MM.1S (cell line): ENCODE measurements at regions not wholly inside any gene's neighbourhood (a gene's known extent, or its start where the extent isn't known, plus 50 kb on each side); places are given as distances from the start of the nearest gene placed in this dataset.
A peak's percentile ranks its signal among the peaks of the same experiment; 100 is the strongest.

Experiments used
- DNase-seq: peaks from one replicate; pipeline ENCODE4 v3.0.0-alpha.2; 2015
- H2AFZ ChIP-seq: fragments of 300-600 bp; sonication (generic); 2 replicates; pipeline ENCODE4 v1.6.0; 2016; ENCODE audit warnings: antibody characterized with exemption, low read length
- H3F3A ChIP-seq: fragments of 300-600 bp; sonication (generic); 2 replicates; pipeline ENCODE4 v1.6.1; 2016; ENCODE audit warnings: mild to moderate bottlenecking, antibody characterized with exemption, low read length, moderate library complexity, mixed read lengths; ENCODE audit not compliant: insufficient read depth
- H3K27ac ChIP-seq: fragments of 300-600 bp; sonication (generic); 2 replicates; pipeline ENCODE4 v1.5.1; 2016; ENCODE audit warnings: mild to moderate bottlenecking, low read length
- H3K27me3 ChIP-seq: fragments of 300-600 bp; sonication (generic); replicated peaks from 2 replicates; pipeline ENCODE4 v1.6.0; 2016; ENCODE audit warnings: low read length; ENCODE audit not compliant: insufficient read depth
- H3K36me3 ChIP-seq: fragments of 300-600 bp; sonication (generic); replicated peaks from 2 replicates; pipeline ENCODE4 v1.6.1; 2016; ENCODE audit warnings: mild to moderate bottlenecking, low read length, mixed read lengths; ENCODE audit not compliant: insufficient read depth
- H3K4me1 ChIP-seq: fragments of 300-600 bp; sonication (generic); 2 replicates; pipeline ENCODE4 v1.6.1; 2016; ENCODE audit warnings: low read length, mixed read lengths
- H3K4me2 ChIP-seq: fragments of 300-600 bp; sonication (generic); 2 replicates; pipeline ENCODE4 v1.6.0; 2016; ENCODE audit warnings: low read depth, low read length
- H3K4me3 ChIP-seq: fragments of 300-600 bp; sonication (generic); 2 replicates; pipeline ENCODE4 v1.5.1; 2016; ENCODE audit warnings: low read length, mixed read lengths
- H3K79me2 ChIP-seq: fragments of 300-600 bp; sonication (generic); 2 replicates; pipeline ENCODE4 v1.6.1; 2016; ENCODE audit warnings: mixed run types, low read length, mixed read lengths
- H3K9ac ChIP-seq: fragments of 300-600 bp; sonication (generic); 2 replicates; pipeline ENCODE4 v1.6.1; 2016; ENCODE audit warnings: low read length, mixed read lengths
- H3K9me2 ChIP-seq: fragments of 300-600 bp; sonication (generic); replicated peaks from 2 replicates; pipeline ENCODE4 v1.6.1; 2016; ENCODE audit warnings: mild to moderate bottlenecking, low read length, mixed read lengths; ENCODE audit not compliant: insufficient read depth
- H3K9me3 ChIP-seq: fragments of 300-600 bp; sonication (generic); replicated peaks from 2 replicates; pipeline ENCODE4 v1.6.1; 2016; ENCODE audit warnings: mild to moderate bottlenecking, low read length, mixed read lengths; ENCODE audit not compliant: insufficient read depth
- H4K20me1 ChIP-seq: fragments of 300-600 bp; sonication (generic); 2 replicates; pipeline ENCODE4 v1.6.1; 2016; ENCODE audit warnings: mild to moderate bottlenecking, low read length, moderate library complexity, mixed read lengths; ENCODE audit not compliant: insufficient read depth
- EZH2 ChIP-seq: fragments of 300-600 bp; sonication (generic); optimal IDR thresholded peaks from 2 replicates; pipeline ENCODE3; 2017; ENCODE audit warnings: low read depth, mild to moderate bottlenecking, antibody characterized with exemption, low read length, mixed read lengths
- EZH2phosphoT487 ChIP-seq: fragments of 300-600 bp; sonication (generic); IDR thresholded peaks from 2 replicates; pipeline ENCODE4 v1.6.1; 2018; ENCODE audit warnings: antibody characterized with exemption, low read length
- TF ChIP-seq, protein P1 (sequence below): fragments of 300-600 bp; sonication (generic); IDR thresholded peaks from 2 replicates; pipeline ENCODE4 v1.5.1; 2016; ENCODE audit warnings: antibody characterized with exemption, low read length, mixed read lengths

DNA sequence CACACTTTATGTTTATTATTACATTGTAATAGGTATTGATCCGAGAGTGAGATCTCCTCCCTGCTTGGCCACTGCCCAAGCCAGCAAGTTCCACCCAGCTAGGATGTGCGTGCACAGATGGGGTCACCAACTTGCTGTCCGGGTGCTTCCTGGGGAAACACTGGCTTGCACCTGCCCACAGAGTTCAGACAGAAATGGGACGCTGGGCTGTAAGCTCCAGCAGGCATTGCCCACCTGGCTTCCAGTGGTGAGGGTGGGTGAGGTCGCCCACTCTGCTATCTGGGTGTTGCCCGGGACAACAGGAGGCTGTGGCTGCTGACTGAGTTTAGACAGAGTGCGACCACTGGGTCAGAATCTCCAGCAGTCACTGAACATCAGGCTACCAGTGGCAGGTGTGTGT is 289.8 kb upstream of the ANO3 start:
- H3K9me3 ChIP-seq: no peaks in the 10 kb centered on the region
- H3K27me3 ChIP-seq: no peaks in the 10 kb centered on the region
- H3K9ac ChIP-seq: no peak overlapping the region
- H3K9me2 ChIP-seq: no peaks in the 10 kb centered on the region
- H3K79me2 ChIP-seq: no peaks in the 10 kb centered on the region
- H3K4me3 ChIP-seq: no peak overlapping the region
- H3K36me3 ChIP-seq: no peaks in the 10 kb centered on the region
- H3K4me1 ChIP-seq: peaks cover 14% of the 10 kb centered on the region
- H3F3A ChIP-seq: no peaks in the 10 kb centered on the region
- H3K4me2 ChIP-seq: no peak overlapping the region
- no peaks in the 10 kb centered on the region for H4K20me1 ChIP-seq
- no peak overlapping the region for H3K27ac ChIP-seq
- DNase-seq: peak; percentile 2
- no peak overlapping the region for H2AFZ ChIP-seq
- TF ChIP-seq, protein P1, sequence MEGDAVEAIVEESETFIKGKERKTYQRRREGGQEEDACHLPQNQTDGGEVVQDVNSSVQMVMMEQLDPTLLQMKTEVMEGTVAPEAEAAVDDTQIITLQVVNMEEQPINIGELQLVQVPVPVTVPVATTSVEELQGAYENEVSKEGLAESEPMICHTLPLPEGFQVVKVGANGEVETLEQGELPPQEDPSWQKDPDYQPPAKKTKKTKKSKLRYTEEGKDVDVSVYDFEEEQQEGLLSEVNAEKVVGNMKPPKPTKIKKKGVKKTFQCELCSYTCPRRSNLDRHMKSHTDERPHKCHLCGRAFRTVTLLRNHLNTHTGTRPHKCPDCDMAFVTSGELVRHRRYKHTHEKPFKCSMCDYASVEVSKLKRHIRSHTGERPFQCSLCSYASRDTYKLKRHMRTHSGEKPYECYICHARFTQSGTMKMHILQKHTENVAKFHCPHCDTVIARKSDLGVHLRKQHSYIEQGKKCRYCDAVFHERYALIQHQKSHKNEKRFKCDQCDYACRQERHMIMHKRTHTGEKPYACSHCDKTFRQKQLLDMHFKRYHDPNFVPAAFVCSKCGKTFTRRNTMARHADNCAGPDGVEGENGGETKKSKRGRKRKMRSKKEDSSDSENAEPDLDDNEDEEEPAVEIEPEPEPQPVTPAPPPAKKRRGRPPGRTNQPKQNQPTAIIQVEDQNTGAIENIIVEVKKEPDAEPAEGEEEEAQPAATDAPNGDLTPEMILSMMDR: no peak
- TF ChIP-seq EZH2 (no peak), EZH2phosphoT487 (no peak)

DNA sequence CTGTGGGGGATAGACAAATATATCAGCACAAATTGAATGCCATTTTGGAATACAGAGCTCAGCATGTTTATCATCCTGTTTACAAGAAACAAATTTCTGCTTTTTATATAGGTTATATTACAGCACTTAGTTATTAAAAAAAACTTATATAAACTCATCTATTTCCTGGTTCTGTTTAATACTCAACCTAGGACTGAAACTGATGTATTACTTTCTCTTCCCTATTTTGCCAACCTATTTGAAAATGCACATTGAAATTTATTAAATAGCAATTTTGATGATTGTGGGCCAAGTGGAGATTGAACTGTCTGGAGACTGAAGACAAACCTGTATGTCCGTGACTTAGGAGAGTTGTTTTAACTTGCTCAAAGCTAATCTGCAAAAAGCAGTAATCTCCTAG is 288.3 kb upstream of the ANO3 start:
- Histone ChIP-seq H2AFZ (no peak overlapping the region), H3K9me3 (no peaks in the 10 kb centered on the region), H3K4me2 (no peak overlapping the region), H3K9ac (no peak overlapping the region), H3K27ac (no peak overlapping the region), H3K79me2 (no peaks in the 10 kb centered on the region), H3K36me3 (no peaks in the 10 kb centered on the region), H3K4me1 (peaks cover 8% of the 10 kb centered on the region; the same call in 1 of the 2 replicates), H3F3A (no peaks in the 10 kb centered on the region), H3K4me3 (no peak overlapping the region), H3K9me2 (no peaks in the 10 kb centered on the region), H4K20me1 (no peaks in the 10 kb centered on the region), H3K27me3 (no peaks in the 10 kb centered on the region)
- peak; percentile 4 for DNase-seq
- TF ChIP-seq, protein P1: no peak
- no peak for TF ChIP-seq EZH2
- no peak for TF ChIP-seq EZH2phosphoT487

DNA sequence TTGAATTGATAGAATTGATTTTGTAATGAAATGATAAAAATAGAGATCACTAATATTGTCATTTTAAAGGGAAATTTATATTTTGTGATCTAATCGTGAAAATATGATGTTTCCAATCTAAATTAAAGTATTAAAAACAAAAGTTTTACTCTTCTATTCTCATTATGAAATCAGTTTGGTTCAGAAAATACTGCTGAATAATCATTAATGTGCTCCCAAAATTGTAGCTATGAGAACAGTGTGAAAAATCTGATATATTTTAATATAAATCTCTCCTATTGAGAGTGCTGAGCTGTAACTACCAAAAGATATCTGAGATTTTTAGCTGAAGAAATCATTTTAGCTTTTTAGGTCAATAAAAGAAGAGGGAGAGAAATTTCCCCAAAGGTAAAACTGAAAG is 287.5 kb upstream of the ANO3 start:
- no peaks in the 10 kb centered on the region for H4K20me1 ChIP-seq
- no peak overlapping the region for H3K4me3 ChIP-seq
- no peaks in the 10 kb centered on the region for H3K9me2 ChIP-seq
- DNase-seq: peak; percentile 2
- no peaks in the 10 kb centered on the region for H3K36me3 ChIP-seq
- no peaks in the 10 kb centered on the region for H3F3A ChIP-seq
- H3K79me2 ChIP-seq: no peaks in the 10 kb centered on the region
- no peak overlapping the region for H3K4me2 ChIP-seq
- no peak overlapping the region for H3K9ac ChIP-seq
- H3K9me3 ChIP-seq: no peaks in the 10 kb centered on the region
- no peak overlapping the region for H2AFZ ChIP-seq
- TF ChIP-seq EZH2: no peak
- no peak for TF ChIP-seq EZH2phosphoT487
- TF ChIP-seq, protein P1: no peak
- H3K4me1 ChIP-seq: peaks cover 8% of the 10 kb centered on the region; the same call in 1 of the 2 replicates
- H3K27me3 ChIP-seq: no peaks in the 10 kb centered on the region
- no peak overlapping the region for H3K27ac ChIP-seq
